NT2/D1 (cell line): ENCODE measurements at regions not wholly inside any gene's neighbourhood (a gene's known extent, or its start where the extent isn't known, plus 50 kb on each side); places are given as distances from the start of the nearest gene placed in this dataset.

Experiments
- DNase-seq: peaks from one replicate; pipeline ENCODE4 v3.0.0-alpha.2; 2011; ENCODE audit warnings: low read depth, low spot score
- H3K27me3 ChIP-seq: 2 replicates; pipeline ENCODE4 v1.6.0; 2011; ENCODE audit warnings: mild to moderate bottlenecking; ENCODE audit not compliant: insufficient read length, insufficient read depth
- H3K36me3 ChIP-seq: 2 replicates; pipeline ENCODE4 v1.6.1; 2011; ENCODE audit warnings: mild to moderate bottlenecking, low read length, mixed read lengths; ENCODE audit not compliant: insufficient read depth, insufficient read length
- H3K4me1 ChIP-seq: 2 replicates; pipeline ENCODE4 v1.5.1; 2011; ENCODE audit not compliant: insufficient read depth, insufficient read length
- H3K4me3 ChIP-seq: 2 replicates; pipeline ENCODE4 v1.5.1; 2011; ENCODE audit warnings: low read depth; ENCODE audit not compliant: insufficient read length
- H3K9ac ChIP-seq: 2 replicates; pipeline ENCODE4 v1.6.0; 2011; ENCODE audit warnings: low read depth; ENCODE audit not compliant: insufficient read length
- H3K9me3 ChIP-seq: 2 replicates; pipeline ENCODE4 v1.5.1; 2011; ENCODE audit warnings: mild to moderate bottlenecking, low read length; ENCODE audit not compliant: insufficient read depth
- SUZ12 ChIP-seq: IDR thresholded peaks from 2 replicates; pipeline ENCODE4 v1.6.1; 2011; ENCODE audit not compliant: insufficient read length, insufficient read depth; ENCODE audit errors: extremely low read depth
- YY1 ChIP-seq: IDR thresholded peaks from 2 replicates; pipeline ENCODE4 v1.6.1; 2011; ENCODE audit not compliant: insufficient read length, insufficient read depth
- ZNF274 ChIP-seq: IDR thresholded peaks from 2 replicates; pipeline ENCODE4 v1.6.1; 2011; ENCODE audit warnings: mild to moderate bottlenecking, low read depth, low read length

DNA sequence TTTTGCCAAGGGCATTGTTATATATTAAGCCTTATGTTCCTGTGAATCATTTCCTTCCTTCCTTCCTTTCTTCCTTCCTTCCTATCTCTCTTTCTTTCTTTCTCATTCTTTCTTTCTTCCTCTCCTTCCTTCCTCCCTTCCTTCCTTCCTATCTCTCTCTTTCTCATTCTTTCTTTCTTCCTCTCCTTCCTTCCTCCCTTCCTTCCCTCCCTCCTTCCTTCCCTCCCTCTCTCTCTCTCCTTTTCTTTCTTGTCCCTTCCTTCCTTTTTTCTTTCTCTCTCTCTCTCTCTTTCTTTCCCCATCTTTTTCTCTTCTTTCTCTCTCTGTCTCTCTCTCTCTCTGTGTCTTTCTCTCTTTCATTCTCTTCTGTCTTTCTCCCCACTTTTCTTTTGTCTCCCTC lies 226.6 kb downstream of the ETNK1 start:
- Histone ChIP-seq H3K36me3 (no peaks in the 10 kb centered on the region), H3K27me3 (no peaks in the 10 kb centered on the region), H3K4me1 (no peaks in the 10 kb centered on the region), H3K9me3 (peaks cover 10% of the 10 kb centered on the region; the same call in 1 of the 2 replicates), H3K9ac (no peak overlapping the region), H3K4me3 (no peak overlapping the region)
- DNase-seq: no peak
- TF ChIP-seq SUZ12 (no peak), YY1 (no peak), ZNF274 (no peak)

DNA sequence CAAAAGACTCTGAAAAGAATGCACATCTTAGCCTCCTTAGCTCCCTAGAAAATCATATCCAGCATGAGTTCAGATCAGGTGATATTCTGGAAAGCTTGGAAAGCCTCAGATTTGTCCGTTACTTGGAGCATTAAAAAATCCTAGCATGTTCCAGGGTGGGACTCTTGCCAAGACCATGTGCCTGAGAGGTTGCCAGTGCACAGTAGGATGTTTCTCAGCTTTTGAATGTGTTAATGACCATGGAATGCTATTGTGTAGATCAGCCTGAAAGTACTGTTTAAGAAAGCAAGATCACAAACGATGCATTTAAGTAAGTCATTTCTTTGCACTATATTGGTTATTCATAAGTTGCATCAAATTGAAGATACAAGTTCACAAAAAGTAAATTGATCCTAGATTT lies 230.5 kb downstream of the ETNK1 start:
- H3K9ac ChIP-seq: no peak overlapping the region
- peak; percentile 47 for DNase-seq
- no peaks in the 10 kb centered on the region for H3K27me3 ChIP-seq
- peaks cover 7% of the 10 kb centered on the region; the same call in 1 of the 2 replicates for H3K9me3 ChIP-seq
- TF ChIP-seq YY1 (no peak), SUZ12 (no peak), ZNF274 (no peak)
- H3K4me3 ChIP-seq: no peak overlapping the region
- H3K36me3 ChIP-seq: no peaks in the 10 kb centered on the region
- H3K4me1 ChIP-seq: no peaks in the 10 kb centered on the region

DNA sequence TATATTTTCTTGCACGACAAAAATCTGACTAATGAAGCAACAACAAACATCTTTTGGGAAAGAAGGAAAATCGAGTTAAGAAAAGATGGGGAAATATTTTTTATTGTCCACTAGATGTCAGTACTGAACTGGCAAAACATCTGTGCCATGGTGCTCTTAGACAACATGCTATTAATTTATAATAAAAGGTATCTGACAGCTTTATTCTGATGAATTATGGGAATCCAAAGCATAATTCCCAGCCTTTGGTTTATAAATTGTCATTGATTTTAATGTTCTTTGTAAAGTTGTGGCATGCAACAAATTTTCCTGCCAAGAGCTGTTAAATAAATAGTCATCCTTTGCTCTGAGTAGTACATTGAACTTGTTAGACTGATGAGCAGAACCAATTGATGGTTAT lies 231.2 kb downstream of the ETNK1 start:
- no peaks in the 10 kb centered on the region for H3K27me3 ChIP-seq
- TF ChIP-seq YY1: no peak
- TF ChIP-seq ZNF274: no peak
- TF ChIP-seq SUZ12: no peak
- DNase-seq: no peak

DNA sequence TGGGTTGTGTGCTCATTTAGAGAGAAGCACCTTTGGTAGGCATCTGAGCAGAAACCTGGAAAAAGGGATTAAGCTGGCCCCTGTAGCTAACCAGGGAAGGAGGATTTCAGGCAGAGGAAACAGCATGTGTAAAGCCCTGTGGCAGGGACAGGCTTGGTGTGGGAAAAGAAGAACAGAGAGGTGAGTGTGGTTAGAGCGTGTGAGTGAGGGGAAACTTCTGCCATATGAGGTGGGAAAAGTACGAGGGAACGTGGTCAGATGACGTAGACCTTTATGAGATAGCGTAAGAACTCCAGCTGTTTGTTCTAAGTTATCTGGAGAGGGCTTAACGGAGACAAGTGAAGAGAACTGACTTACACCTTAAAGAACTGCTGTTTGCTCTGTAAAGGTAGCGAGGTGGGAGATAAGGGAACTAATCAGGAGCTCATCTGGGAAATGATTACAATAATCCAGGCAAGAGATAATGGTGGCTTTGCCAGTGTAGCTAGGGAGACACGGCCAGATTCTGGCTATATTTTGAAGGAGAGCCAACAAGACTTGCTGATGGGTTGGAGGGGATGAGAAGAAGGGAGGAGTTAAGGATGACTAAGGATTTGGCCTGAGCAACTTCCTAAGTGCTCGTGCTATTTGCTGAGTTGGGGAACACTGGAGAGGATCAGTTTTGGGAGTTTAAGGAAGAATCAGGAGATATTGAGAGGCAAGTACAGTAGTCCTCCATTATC lies 234.0 kb downstream of the ETNK1 start:
- Histone ChIP-seq H3K27me3 (no peaks in the 10 kb centered on the region), H3K36me3 (no peaks in the 10 kb centered on the region), H3K4me3 (no peak overlapping the region), H3K4me1 (no peaks in the 10 kb centered on the region), H3K9me3 (no peaks in the 10 kb centered on the region), H3K9ac (no peak overlapping the region)
- no peak for DNase-seq
- TF ChIP-seq ZNF274 (no peak), SUZ12 (no peak), YY1 (no peak)

More for the DNA sequence above, 231.2 kb downstream of the ETNK1 start:
- no peaks in the 10 kb centered on the region for H3K36me3 ChIP-seq
- H3K9me3 ChIP-seq: 0 out of 2 replicates have a peak, but pooled peaks cover under 1% of the 10 kb centered on the region
- no peak overlapping the region for H3K4me3 ChIP-seq
- no peaks in the 10 kb centered on the region for H3K4me1 ChIP-seq
- H3K9ac ChIP-seq: no peak overlapping the region

DNA sequence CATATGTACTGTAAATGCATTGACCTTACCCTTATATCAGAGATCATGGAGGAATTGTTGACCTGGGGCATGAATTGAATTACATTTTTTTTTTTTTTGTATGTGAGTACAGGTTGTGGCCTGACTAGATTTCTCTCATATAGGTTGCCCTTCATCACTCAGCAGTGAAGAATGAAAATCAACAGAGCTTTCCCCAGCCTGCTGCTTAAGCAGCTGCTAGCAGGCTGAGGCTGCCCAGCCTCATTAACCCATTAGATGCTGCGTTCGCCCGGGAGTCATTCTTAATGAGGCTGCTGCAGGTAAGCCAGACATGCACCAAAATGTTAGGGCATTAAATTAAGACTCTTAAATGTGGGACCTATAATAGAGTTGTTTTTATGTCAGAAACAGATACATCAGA lies 236.0 kb downstream of the ETNK1 start:
- DNase-seq: no peak
- Histone ChIP-seq H3K9me3 (no peaks in the 10 kb centered on the region), H3K4me1 (no peaks in the 10 kb centered on the region), H3K27me3 (no peaks in the 10 kb centered on the region), H3K9ac (no peak overlapping the region), H3K36me3 (no peaks in the 10 kb centered on the region), H3K4me3 (no peak overlapping the region)
- TF ChIP-seq YY1 (no peak), ZNF274 (no peak), SUZ12 (no peak)

DNA sequence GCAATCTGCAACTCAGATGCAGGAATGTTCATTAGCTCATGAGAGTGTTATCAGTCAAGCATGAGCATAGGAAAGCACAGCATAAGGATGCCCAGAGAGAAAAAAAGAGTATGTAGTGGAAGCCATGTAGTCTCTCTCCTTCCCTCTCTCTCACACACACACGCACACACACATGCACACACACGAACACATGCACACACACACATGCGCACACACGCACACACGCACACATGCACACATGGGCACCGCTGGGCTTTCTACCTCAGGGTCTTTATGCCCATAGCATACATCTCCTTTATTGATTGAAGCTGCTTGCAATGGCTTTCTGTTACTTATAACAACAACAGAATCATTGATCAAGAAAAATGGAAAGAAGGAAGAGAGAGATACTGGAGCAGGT lies 240.9 kb downstream of the ETNK1 start:
- H3K36me3 ChIP-seq: no peaks in the 10 kb centered on the region
- no peaks in the 10 kb centered on the region for H3K9me3 ChIP-seq
- H3K4me1 ChIP-seq: no peaks in the 10 kb centered on the region
- H3K4me3 ChIP-seq: no peak overlapping the region
- H3K9ac ChIP-seq: no peak overlapping the region
- DNase-seq: no peak
- H3K27me3 ChIP-seq: no peaks in the 10 kb centered on the region
- TF ChIP-seq ZNF274: no peak
- TF ChIP-seq YY1: no peak

DNA sequence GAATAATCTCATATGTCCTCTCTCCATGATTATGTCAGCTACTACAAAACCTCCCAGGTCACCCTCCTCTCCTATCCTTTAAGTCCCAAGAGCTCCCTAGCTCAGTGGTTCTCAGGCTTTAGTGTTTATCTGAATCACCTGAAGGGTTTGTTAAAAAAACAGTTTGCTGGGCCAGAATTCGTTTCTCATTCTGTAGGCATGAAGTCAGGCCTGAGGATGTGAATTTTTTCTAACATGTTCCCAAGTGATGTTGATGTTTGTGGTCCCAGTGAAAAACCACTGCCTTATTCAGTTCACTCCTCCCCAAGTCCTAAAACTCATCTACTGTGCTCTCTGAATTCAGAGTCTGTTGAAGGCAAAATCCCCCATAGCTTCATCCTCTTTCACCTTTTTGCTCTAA lies 241.4 kb downstream of the ETNK1 start:
- H3K9ac ChIP-seq: no peak overlapping the region
- no peak overlapping the region for H3K4me3 ChIP-seq
- TF ChIP-seq SUZ12: no peak
- no peaks in the 10 kb centered on the region for H3K27me3 ChIP-seq
- DNase-seq: no peak
- no peaks in the 10 kb centered on the region for H3K36me3 ChIP-seq
- H3K4me1 ChIP-seq: no peaks in the 10 kb centered on the region
- no peaks in the 10 kb centered on the region for H3K9me3 ChIP-seq

DNA sequence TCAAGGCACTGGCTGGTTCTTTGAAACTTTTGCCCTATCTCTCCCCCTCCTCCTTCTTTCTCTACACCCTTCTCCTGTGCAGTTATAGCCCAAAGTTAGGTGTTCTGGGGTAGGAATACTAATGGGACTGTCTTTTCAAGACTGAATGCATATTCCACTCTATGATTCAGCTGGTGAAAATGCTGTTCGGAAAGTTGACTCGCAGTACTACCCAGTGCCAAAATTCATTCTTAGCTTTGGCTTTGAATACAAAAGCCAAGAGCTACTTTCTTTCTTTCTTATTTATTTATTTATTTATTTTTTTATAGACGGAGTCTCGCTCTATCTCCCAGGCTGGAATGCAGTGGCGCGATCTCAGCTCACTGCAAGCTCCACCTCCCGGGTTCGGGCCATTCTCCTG lies 249.2 kb downstream of the ETNK1 start:
- no peaks in the 10 kb centered on the region for H3K4me1 ChIP-seq
- no peaks in the 10 kb centered on the region; the same call in none of the 2 replicates for H3K9me3 ChIP-seq
- DNase-seq: no peak
- H3K4me3 ChIP-seq: no peak overlapping the region
- H3K27me3 ChIP-seq: no peaks in the 10 kb centered on the region
- no peak overlapping the region for H3K9ac ChIP-seq
- H3K36me3 ChIP-seq: no peaks in the 10 kb centered on the region
- TF ChIP-seq SUZ12 (no peak), ZNF274 (no peak), YY1 (no peak)
